Gastrocnemius medialis (tissue), 4 donors: ENCODE measurements at regions not wholly inside any gene's neighbourhood (a gene's known extent, or its start where the extent isn't known, plus 50 kb on each side); places are given as distances from the start of the nearest gene placed in this dataset.

ENCODE experiments used
- CTCF ChIP-seq, 5 experiments: fragments of 450-650 bp in 3 of 5; fragments of 200-600 bp in 2 of 5; sonication (generic) in 2 of 5; IDR thresholded peaks in 4 of 5; conservative IDR thresholded peaks in 1 of 5; 1 replicate in 4 of 5; 2 replicates in 1 of 5; pipeline ENCODE4 v1.5.1; 2016 to 2019; ENCODE audit warnings: antibody characterized with exemption in 5 of 5, mild to moderate bottlenecking in 3 of 5, moderate library complexity in 3 of 5
- POLR2A ChIP-seq, 2 donors: fragments of 450-650 bp; IDR thresholded peaks; one replicate each; pipeline ENCODE4 v1.6.1; 2017; ENCODE audit warnings: antibody characterized with exemption in 2 of 2, mild to moderate bottlenecking in 2 of 2, moderate library complexity in 2 of 2

GRCh38 chr13:40113643-40114304, 458.3 kb downstream of the COG6 start:
- TF ChIP-seq CTCF (IDR thresholded peaks at IDR 0.05 in 4 of 5, conservative IDR thresholded peaks at IDR 0.05 in 1 of 5) = no peak
- TF ChIP-seq POLR2A (IDR thresholded peaks at IDR 0.05) = no peak
